GM13976 (cell line): ENCODE measurements at regions not wholly inside any gene's neighbourhood (a gene's known extent, or its start where the extent isn't known, plus 50 kb on each side); places are given as distances from the start of the nearest gene placed in this dataset.

ENCODE experiments used
- DNase-seq: peaks from one replicate; pipeline ENCODE4 v3.0.0; 2012; ENCODE audit warnings: low spot score
- in situ Hi-C: fragments of 300-500 bp; cut with MboI; formaldehyde crosslinking; loops from one replicate; pipeline ENCODE4 v1.12.0; 2022; ENCODE audit warnings: low sequenced_read_pairs, mixed read lengths, inconsistent platforms; ENCODE audit not compliant: unreplicated experiment
- TF ChIP-seq, protein P1 (sequence below): IDR thresholded peaks from 2 replicates; pipeline ENCODE4 v1.5.1; 2012; ENCODE audit warnings: borderline replicate concordance, mild to moderate bottlenecking; ENCODE audit not compliant: insufficient read depth; ENCODE audit errors: extremely low read depth, missing control alignments, control extremely low read depth

DNA sequence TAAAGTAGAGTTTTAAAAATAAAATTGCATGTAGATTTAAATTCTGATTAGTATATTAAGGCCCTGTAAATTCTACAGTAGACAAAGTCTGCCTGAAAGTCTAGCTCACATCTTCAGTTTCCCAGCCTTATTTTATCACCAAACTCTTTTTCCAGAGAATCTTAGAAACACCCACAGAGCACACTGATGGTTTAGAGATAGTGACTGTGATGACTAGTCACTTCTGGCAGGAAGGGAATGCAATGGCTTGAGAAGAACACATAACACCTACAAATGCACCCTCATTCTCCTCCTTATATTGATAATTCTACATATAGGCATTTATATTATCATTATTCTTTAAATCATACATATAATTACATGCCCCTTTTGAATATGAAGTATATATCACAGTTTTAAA lies 232.9 kb downstream of the ARAP2 start:
- TF ChIP-seq, protein P1, sequence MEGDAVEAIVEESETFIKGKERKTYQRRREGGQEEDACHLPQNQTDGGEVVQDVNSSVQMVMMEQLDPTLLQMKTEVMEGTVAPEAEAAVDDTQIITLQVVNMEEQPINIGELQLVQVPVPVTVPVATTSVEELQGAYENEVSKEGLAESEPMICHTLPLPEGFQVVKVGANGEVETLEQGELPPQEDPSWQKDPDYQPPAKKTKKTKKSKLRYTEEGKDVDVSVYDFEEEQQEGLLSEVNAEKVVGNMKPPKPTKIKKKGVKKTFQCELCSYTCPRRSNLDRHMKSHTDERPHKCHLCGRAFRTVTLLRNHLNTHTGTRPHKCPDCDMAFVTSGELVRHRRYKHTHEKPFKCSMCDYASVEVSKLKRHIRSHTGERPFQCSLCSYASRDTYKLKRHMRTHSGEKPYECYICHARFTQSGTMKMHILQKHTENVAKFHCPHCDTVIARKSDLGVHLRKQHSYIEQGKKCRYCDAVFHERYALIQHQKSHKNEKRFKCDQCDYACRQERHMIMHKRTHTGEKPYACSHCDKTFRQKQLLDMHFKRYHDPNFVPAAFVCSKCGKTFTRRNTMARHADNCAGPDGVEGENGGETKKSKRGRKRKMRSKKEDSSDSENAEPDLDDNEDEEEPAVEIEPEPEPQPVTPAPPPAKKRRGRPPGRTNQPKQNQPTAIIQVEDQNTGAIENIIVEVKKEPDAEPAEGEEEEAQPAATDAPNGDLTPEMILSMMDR, result no peak
- no peak for DNase-seq
- in situ Hi-C loops, result no loop called here

DNA sequence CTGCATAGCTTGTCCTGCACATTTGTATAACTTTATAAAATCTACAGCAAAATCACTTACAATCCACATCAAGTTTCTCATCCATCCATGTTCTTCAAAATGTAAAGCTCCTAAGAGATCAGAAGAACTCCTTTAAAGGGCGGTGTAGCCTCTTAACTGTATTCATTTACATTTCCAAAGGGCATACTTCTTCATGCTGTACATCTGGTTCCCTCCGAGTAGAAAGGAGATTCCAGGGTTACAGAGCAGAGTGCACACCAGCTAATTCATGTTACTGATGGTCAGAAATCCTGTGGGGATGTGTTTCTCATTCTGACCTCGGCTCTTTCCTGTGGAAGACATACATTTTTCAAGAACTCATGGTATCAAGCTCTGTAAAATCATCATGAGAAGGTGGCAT lies 231.8 kb downstream of the ARAP2 start:
- no peak for DNase-seq
- TF ChIP-seq, protein P1, result no peak
- in situ Hi-C loops, result no loop called here

DNA sequence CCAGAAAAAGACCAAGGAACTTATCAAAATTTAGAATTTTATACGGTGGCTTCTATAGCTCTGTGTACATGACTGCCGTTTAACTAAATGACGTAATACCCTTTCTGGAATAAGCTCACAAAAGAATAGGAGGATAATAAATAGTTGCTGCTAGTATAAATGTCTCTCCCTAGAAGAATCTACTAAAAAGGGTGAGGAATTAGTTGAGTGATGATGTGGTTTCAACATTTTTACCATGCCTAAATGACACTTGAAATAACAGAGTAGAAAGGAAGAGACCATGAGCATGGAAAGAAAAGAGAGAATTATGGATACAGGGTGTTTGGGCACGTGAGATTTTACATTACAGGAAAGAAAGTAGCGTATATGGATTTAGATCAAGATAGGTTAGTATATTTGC lies 231.1 kb downstream of the ARAP2 start:
- DNase-seq, result no peak
- TF ChIP-seq, protein P1, result no peak
- in situ Hi-C loops, result no loop called here
